ENCODE measurements at regions not wholly inside any gene's neighbourhood (a gene's known extent, or its start where the extent isn't known, plus 50 kb on each side); places are given as distances from the start of the nearest gene placed in this dataset.

DNA sequence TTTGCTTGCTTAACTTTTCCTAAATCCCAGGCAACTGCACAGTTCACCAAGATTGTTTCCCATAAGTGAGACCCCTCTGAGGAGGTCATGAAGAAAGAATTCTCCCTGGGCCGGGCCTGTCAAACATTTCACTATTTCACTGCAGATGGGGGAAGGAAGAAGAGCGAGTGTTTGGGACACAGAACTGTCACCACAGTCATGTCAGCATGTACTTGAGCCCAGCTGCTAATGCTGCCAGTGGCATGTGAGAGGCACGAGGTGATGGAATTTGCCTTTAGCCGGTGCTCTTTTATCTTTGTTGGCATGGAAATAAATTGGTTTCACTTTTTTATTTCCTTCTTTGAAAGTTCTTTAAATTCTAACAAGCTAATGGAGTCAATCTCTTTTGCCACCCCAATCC is 277.9 kb upstream of the GADL1 start:
- ChIA-PET CTCF (no interaction called here), POLR2A (ENCODE audit: low non-redundant PET) (no interaction called here)
- no peak overlapping the region for H3K27ac ChIP-seq
- TF ChIP-seq, protein P1, sequence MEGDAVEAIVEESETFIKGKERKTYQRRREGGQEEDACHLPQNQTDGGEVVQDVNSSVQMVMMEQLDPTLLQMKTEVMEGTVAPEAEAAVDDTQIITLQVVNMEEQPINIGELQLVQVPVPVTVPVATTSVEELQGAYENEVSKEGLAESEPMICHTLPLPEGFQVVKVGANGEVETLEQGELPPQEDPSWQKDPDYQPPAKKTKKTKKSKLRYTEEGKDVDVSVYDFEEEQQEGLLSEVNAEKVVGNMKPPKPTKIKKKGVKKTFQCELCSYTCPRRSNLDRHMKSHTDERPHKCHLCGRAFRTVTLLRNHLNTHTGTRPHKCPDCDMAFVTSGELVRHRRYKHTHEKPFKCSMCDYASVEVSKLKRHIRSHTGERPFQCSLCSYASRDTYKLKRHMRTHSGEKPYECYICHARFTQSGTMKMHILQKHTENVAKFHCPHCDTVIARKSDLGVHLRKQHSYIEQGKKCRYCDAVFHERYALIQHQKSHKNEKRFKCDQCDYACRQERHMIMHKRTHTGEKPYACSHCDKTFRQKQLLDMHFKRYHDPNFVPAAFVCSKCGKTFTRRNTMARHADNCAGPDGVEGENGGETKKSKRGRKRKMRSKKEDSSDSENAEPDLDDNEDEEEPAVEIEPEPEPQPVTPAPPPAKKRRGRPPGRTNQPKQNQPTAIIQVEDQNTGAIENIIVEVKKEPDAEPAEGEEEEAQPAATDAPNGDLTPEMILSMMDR (conservative IDR thresholded peaks at IDR 0.05; ENCODE audit: low read depth): no peak
- no peak for DNase-seq (ENCODE audit: low spot score)

DNA sequence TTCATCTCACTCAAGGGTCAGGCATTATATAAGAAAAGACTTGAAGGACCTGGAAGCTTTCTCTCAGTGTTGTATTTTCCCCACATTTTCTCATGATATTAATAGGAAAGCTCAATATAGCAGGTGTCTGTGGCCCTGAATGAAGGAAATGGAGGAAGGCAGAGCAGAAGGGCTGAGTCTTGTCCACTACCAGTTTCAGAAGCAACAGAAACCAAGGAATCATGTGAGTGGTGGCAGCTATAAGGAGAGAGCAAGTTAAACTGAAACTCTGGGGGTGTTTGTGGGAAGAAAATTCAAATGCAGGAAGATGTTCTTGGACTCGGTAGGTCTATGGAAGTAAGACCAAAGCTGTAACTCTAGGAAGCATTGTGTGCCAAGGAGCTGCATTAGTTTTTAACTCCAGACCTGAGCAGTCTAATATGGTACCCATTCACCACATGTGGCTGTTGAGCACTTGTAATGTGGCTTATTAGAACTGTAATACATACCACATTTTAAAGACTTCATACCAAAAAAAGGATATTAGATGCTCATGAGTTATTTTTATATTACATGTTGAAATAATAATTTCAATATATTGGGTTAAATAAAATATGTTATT is 278.8 kb upstream of the GADL1 start:
- DNase-seq (ENCODE audit: low spot score): no peak
- TF ChIP-seq, protein P1 (conservative IDR thresholded peaks at IDR 0.05; ENCODE audit: low read depth): no peak
- POLR2A ChIA-PET (ENCODE audit: low non-redundant PET): no interaction called here
- CTCF ChIA-PET: interaction anchor here (0.7 kb wide), 1 partner anchor 13 kb away, joined by 4 read pairs; no protein-coding TSS in a partner anchor
- no peak overlapping the region for H3K27ac ChIP-seq

DNA sequence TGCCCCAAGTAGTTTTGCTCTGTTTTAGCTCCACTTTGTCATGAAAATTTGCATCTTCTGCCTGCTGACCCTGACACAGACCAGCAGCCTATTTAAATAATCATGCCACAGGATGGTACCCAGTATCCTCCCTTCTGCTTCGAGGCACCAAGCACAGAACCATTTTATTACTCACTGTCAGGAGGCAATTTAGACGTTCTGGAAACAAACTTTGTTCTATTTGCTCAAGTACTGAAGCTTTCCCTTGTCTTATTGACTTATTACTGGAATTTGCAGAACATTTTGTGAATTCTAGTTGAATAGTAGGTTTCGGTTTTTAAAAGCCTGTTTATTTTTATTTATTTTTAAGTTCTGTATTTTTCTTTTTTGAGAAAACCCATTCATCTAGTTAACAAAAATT is 279.6 kb upstream of the GADL1 start:
- ChIA-PET POLR2A (ENCODE audit: low non-redundant PET) (no interaction called here), CTCF (no interaction called here)
- no peak overlapping the region for H3K27ac ChIP-seq
- TF ChIP-seq, protein P1 (conservative IDR thresholded peaks at IDR 0.05; ENCODE audit: low read depth): no peak
- no peak for DNase-seq (ENCODE audit: low spot score)

DNA sequence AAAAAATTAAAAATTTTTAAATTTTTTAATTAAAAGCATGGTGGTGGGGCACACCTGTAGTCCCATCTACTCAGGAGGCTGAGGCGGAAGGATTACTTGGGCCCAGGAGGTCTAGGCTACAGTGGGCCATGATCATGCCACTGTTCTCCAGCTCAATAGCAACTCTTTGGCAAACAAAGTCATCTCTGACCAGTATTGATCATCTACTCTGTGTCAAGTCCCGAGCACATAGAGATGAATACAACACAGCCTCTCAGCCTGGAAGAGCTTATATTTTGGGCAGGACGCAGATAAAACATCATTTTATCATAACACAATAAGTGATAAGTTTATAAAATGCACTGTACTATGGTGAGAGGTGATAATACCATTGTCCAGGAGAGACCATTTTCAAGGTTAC is 281.6 kb upstream of the GADL1 start:
- DNase-seq (ENCODE audit: low spot score): no peak
- CTCF ChIA-PET: no interaction called here
- TF ChIP-seq, protein P1 (conservative IDR thresholded peaks at IDR 0.05; ENCODE audit: low read depth): no peak
- no peak overlapping the region for H3K27ac ChIP-seq
- POLR2A ChIA-PET (ENCODE audit: low non-redundant PET): no interaction called here

DNA sequence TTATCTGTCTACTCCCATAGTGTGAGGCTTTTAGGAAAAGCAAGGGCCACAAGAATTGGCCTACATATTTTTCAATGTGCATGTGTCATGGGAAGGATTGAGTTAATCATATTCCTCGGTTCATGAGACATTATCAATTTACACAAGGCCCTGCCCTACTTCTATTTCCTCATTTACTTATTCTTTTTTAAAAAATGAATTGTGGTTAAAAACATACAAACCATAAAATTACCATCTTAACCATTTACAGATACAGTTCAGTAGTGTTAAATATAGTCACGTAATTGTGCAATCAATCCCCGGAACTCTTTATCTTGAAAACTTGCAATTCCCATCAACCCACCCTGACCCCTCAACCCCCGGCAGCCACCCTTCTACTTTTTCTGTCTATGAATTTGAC is 284.0 kb upstream of the GADL1 start:
- POLR2A ChIA-PET (ENCODE audit: low non-redundant PET): no interaction called here
- DNase-seq (ENCODE audit: low spot score): no peak
- H3K27ac ChIP-seq: no peak overlapping the region
- CTCF ChIA-PET: no interaction called here
- TF ChIP-seq, protein P1 (conservative IDR thresholded peaks at IDR 0.05; ENCODE audit: low read depth): no peak

DNA sequence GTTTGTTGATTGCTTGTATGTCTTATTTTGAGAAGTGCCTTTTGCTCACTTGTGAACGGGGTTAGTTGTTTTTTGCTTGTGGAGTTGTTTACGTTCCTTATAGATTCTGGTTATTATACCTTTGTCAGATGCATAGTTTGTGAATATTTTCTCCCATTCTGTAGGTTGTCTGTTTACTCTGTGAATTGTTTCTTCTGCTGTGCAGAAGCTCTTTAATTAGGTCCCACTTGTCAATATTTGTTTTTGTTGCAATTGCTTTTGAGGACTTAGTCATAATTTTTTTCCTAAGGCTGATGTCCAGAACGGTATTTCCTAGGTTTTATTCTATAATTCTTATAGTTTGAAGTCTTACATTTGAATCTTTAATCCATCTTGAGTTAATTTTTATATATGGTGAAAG is 285.3 kb upstream of the GADL1 start:
- CTCF ChIA-PET: interaction anchor here (0.6 kb wide), 2 partner anchors 228 to 757 kb away, joined by 3 to 4 read pairs; no protein-coding TSS in a partner anchor
- no peak overlapping the region for H3K27ac ChIP-seq
- TF ChIP-seq, protein P1 (conservative IDR thresholded peaks at IDR 0.05; ENCODE audit: low read depth): no peak
- no peak for DNase-seq (ENCODE audit: low spot score)
- POLR2A ChIA-PET (ENCODE audit: low non-redundant PET): no interaction called here
